Endothelial cell of umbilical vein (primary cell): ENCODE measurements at regions not wholly inside any gene's neighbourhood (a gene's known extent, or its start where the extent isn't known, plus 50 kb on each side); places are given as distances from the start of the nearest gene placed in this dataset.

Experiments used
- BruUV-seq: library from RNA; stranded (reverse); fragments of 400-500 nt; replicated peaks from 2 replicates; lab custom pipeline; 2021; lab: Mats Ljungman, UMichigan
- CTCF ChIA-PET: fragments of 300-600, 350-600 bp; sonication (Branson Sonifier 250); formaldehyde crosslinking; loops from one replicate; lab custom pipeline; 2021; ENCODE audit warnings: antibody characterized with exemption, inconsistent platforms; lab: Charles Lee
- POLR2A ChIA-PET: fragments of 300-600, 350-600 bp; sonication (Branson Sonifier 250); formaldehyde crosslinking; loops from one replicate; lab custom pipeline; 2021; ENCODE audit warnings: antibody characterized with exemption, inconsistent platforms; lab: Charles Lee
- DNase-seq: peaks from one replicate; pipeline ENCODE4 v3.0.0-alpha.2; 2011; ENCODE audit warnings: low read depth, low spot score
- FAIRE-seq: peaks from 2 replicates; lab custom pipeline; 2011; peaks lifted over from hg19 to GRCh38; lab: Jason Lieb, UNC
- H2AFZ ChIP-seq: 2 replicates; pipeline ENCODE4 v1.6.0; 2012; ENCODE audit warnings: low read depth, low read length, control low read depth, inconsistent platforms
- H3K27ac ChIP-seq: 2 replicates; pipeline ENCODE4 v1.5.1; 2011; ENCODE audit warnings: low read depth, mild to moderate bottlenecking, control low read depth, low read length, moderate library complexity; ENCODE audit not compliant: insufficient read depth
- H3K27me3 ChIP-seq, 2 experiments: 2 replicates each; pipeline versions ENCODE4 v1.6.0 to v1.6.1; 2011; ENCODE audit warnings: low read length in 2 of 2, mixed read lengths in 1 of 2; ENCODE audit not compliant: control insufficient read depth in 2 of 2, insufficient read depth in 2 of 2
- H3K36me3 ChIP-seq, 2 experiments: 2 replicates in 1 of 2; 3 replicates in 1 of 2; pipeline ENCODE4 v1.5.1; 2011; ENCODE audit warnings: low read length in 2 of 2, mild to moderate bottlenecking in 1 of 2, moderate library complexity in 1 of 2; ENCODE audit not compliant: control insufficient read depth in 2 of 2, insufficient read depth in 2 of 2; ENCODE audit errors: extremely low read depth in 1 of 2
- H3K4me1 ChIP-seq: 3 replicates; pipeline ENCODE4 v1.5.1; 2011; ENCODE audit warnings: mild to moderate bottlenecking, low read length; ENCODE audit not compliant: control insufficient read depth, insufficient read depth; ENCODE audit errors: extremely low read depth
- H3K4me2 ChIP-seq: 2 replicates; pipeline ENCODE4 v1.6.1; 2011; ENCODE audit warnings: low read length, control low read depth, mixed read lengths; ENCODE audit not compliant: insufficient read depth
- H3K4me3 ChIP-seq, 3 experiments: fragments of 200-600 bp in 1 of 3; sonication (generic), shearing (Covaris generic) in 1 of 3; replicated peaks in 1 of 3; 2 replicates each; pipeline ENCODE4 v1.5.1; 2011 to 2016; ENCODE audit warnings: control low read depth in 3 of 3, low read length in 3 of 3, mild to moderate bottlenecking in 2 of 3, inconsistent platforms in 1 of 3, low read depth in 1 of 3, moderate library complexity in 1 of 3; ENCODE audit not compliant: insufficient read depth in 1 of 3
- H3K79me2 ChIP-seq: 2 replicates; pipeline ENCODE4 v1.6.0; 2012; ENCODE audit warnings: low read length, inconsistent platforms; ENCODE audit not compliant: control insufficient read depth, insufficient read depth
- H3K9ac ChIP-seq: replicated peaks from 2 replicates; pipeline ENCODE3; 2011; ENCODE audit warnings: low read length, control low read depth; ENCODE audit not compliant: insufficient read depth; ENCODE audit errors: extremely low read depth
- H3K9me1 ChIP-seq: replicated peaks from 3 replicates; pipeline ENCODE4 v1.6.0; 2011; ENCODE audit warnings: mild to moderate bottlenecking, low read length; ENCODE audit not compliant: control insufficient read depth, insufficient read depth; ENCODE audit errors: extremely low read depth
- H3K9me3 ChIP-seq: replicated peaks from 2 replicates; pipeline ENCODE4 v1.5.1; 2012; ENCODE audit warnings: low read length, inconsistent platforms; ENCODE audit not compliant: control insufficient read depth, insufficient read depth
- H4K20me1 ChIP-seq: replicated peaks from 2 replicates; pipeline ENCODE3; 2011; ENCODE audit warnings: mild to moderate bottlenecking, low read length; ENCODE audit not compliant: control insufficient read depth, insufficient read depth; ENCODE audit errors: extremely low read depth
- CTCF ChIP-seq, 2 donors: IDR thresholded peaks; 1 replicate in 1 of 2; 2 replicates in 1 of 2; pipeline ENCODE4 v1.5.1; 2011; ENCODE audit warnings: low read length in 2 of 2, mild to moderate bottlenecking in 2 of 2, moderate library complexity in 2 of 2, control low read depth in 1 of 2, inconsistent platforms in 1 of 2, low read depth in 1 of 2; ENCODE audit not compliant: insufficient read depth in 1 of 2; ENCODE audit errors: extremely low read depth in 1 of 2
- EZH2 ChIP-seq: IDR thresholded peaks from 2 replicates; pipeline ENCODE4 v1.6.1; 2012; ENCODE audit warnings: borderline replicate concordance, low read depth, mild to moderate bottlenecking, moderate library complexity, low read length, inconsistent platforms; ENCODE audit not compliant: severe bottlenecking
- FOS ChIP-seq: IDR thresholded peaks from 2 replicates; pipeline ENCODE4 v1.6.1; 2011; ENCODE audit warnings: mild to moderate bottlenecking, low read length, moderate library complexity, borderline replicate concordance; ENCODE audit not compliant: insufficient read depth
- GATA2 ChIP-seq: IDR thresholded peaks from 2 replicates; pipeline ENCODE4 v1.7.0; 2011; ENCODE audit warnings: low read depth, mild to moderate bottlenecking, moderate library complexity, mixed read lengths, low read length; ENCODE audit not compliant: insufficient read length, insufficient read depth
- JUN ChIP-seq: IDR thresholded peaks from 2 replicates; pipeline ENCODE4 v1.6.1; 2011; ENCODE audit warnings: borderline replicate concordance, low read depth; ENCODE audit not compliant: insufficient read length, insufficient read depth
- MYC ChIP-seq: IDR thresholded peaks from one replicate; pipeline ENCODE4 v1.6.1; 2011; ENCODE audit warnings: mild to moderate bottlenecking, low read depth, low read length
- POLR2A ChIP-seq: IDR thresholded peaks from 2 replicates; pipeline ENCODE4 v1.6.1; 2012; ENCODE audit warnings: low read depth, mild to moderate bottlenecking, control low read depth, low read length
- POLR2AphosphoS5 ChIP-seq: IDR thresholded peaks from 2 replicates; pipeline ENCODE4 v1.6.1; 2012; ENCODE audit warnings: low read depth, mild to moderate bottlenecking, control low read depth, low read length, moderate library complexity; ENCODE audit not compliant: insufficient read depth
- dilution Hi-C: fragments of 300-500 bp; cut with MboI; formaldehyde crosslinking; loops from one replicate; pipeline ENCODE4 v1.15.0; 2019; ENCODE audit warnings: low sequenced_read_pairs; ENCODE audit not compliant: extremely low pct_ligation_motif_present
- intact Hi-C: fragments of 100-400 bp; cut with micrococcal nuclease; formaldehyde crosslinking; loops from one replicate; pipeline ENCODE4 v1.10.0; 2022
- TF ChIP-seq, protein P1 (sequence below): IDR thresholded peaks from 2 replicates; pipeline ENCODE4 v1.6.1; 2011; ENCODE audit not compliant: insufficient read depth, insufficient read length

GRCh38 chr1:47679826-47680225 lies 242.0 kb downstream of the FOXD2 start:
- Histone ChIP-seq H4K20me1 (no peaks in the 10 kb centered on the region), H3K4me2 (no peak overlapping the region), H3K79me2 (no peaks in the 10 kb centered on the region), H3K4me1 (no peaks in the 10 kb centered on the region), H3K9ac (no peak overlapping the region), H3K27me3 (peaks cover 0 to 2% of the 10 kb centered on the region in 2 experiments), H3K36me3 (no peaks in the 10 kb centered on the region), H3K4me3 (no peak overlapping the region), H2AFZ (no peak overlapping the region), H3K27ac (no peak overlapping the region), H3K9me1 (no peaks in the 10 kb centered on the region), H3K9me3 (no peaks in the 10 kb centered on the region)
- TF ChIP-seq POLR2AphosphoS5 (no peak), CTCF (IDR thresholded peaks at IDR 0.05; ENCODE audit: extremely low read depth in 1 of 2, insufficient read depth in 1 of 2, low read depth in 1 of 2, low read length in 2 of 2) (no peak), JUN (no peak), FOS (no peak), POLR2A (no peak), GATA2 (no peak), EZH2 (no peak), MYC (no peak)
- TF ChIP-seq, protein P1, sequence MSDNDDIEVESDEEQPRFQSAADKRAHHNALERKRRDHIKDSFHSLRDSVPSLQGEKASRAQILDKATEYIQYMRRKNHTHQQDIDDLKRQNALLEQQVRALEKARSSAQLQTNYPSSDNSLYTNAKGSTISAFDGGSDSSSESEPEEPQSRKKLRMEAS, result no peak
- FAIRE-seq (no peak), DNase-seq (no peak)
- dilution Hi-C loops, result loop anchor here (25.0 kb wide), 1 partner anchor 218 kb away; no protein-coding TSS in a partner anchor
- POLR2A ChIA-PET, result no interaction called here
- no TSS peak for BruUV-seq
- intact Hi-C loops, result no loop called here
- CTCF ChIA-PET, result no interaction called here
